ENCODE measurements at regions not wholly inside any gene's neighbourhood (a gene's known extent, or its start where the extent isn't known, plus 50 kb on each side); places are given as distances from the start of the nearest gene placed in this dataset.
"Not testable (repeated sequence)": the region's sequence is repeated elsewhere in the genome, so short reads cannot be mapped to it uniquely, and the experiment has no call there.

GRCh38 chr6:81969011-81969410 lies 216.5 kb upstream of the TENT5A start:
- in situ Hi-C loops (cut with MboI; ENCODE audit: low pct_unique_long_range_greater_than_20kb, low sequenced_read_pairs, unreplicated experiment) = no loop called here
- no peak for DNase-seq (ENCODE audit: low spot score)
- TF ChIP-seq, protein P1, sequence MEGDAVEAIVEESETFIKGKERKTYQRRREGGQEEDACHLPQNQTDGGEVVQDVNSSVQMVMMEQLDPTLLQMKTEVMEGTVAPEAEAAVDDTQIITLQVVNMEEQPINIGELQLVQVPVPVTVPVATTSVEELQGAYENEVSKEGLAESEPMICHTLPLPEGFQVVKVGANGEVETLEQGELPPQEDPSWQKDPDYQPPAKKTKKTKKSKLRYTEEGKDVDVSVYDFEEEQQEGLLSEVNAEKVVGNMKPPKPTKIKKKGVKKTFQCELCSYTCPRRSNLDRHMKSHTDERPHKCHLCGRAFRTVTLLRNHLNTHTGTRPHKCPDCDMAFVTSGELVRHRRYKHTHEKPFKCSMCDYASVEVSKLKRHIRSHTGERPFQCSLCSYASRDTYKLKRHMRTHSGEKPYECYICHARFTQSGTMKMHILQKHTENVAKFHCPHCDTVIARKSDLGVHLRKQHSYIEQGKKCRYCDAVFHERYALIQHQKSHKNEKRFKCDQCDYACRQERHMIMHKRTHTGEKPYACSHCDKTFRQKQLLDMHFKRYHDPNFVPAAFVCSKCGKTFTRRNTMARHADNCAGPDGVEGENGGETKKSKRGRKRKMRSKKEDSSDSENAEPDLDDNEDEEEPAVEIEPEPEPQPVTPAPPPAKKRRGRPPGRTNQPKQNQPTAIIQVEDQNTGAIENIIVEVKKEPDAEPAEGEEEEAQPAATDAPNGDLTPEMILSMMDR (IDR thresholded peaks at IDR 0.05; ENCODE audit: extremely low read depth, insufficient read depth, missing control alignments) = no peak

- no peak for DNase-seq (ENCODE audit: low spot score)
- in situ Hi-C loops (cut with MboI; ENCODE audit: low pct_unique_long_range_greater_than_20kb, low sequenced_read_pairs, unreplicated experiment) = no loop called here
- TF ChIP-seq, protein P1 (IDR thresholded peaks at IDR 0.05; ENCODE audit: extremely low read depth, insufficient read depth, missing control alignments) = no peak
Measured at GRCh38 chr6:81966968-81967367, 214.5 kb upstream of the TENT5A start.

DNA sequence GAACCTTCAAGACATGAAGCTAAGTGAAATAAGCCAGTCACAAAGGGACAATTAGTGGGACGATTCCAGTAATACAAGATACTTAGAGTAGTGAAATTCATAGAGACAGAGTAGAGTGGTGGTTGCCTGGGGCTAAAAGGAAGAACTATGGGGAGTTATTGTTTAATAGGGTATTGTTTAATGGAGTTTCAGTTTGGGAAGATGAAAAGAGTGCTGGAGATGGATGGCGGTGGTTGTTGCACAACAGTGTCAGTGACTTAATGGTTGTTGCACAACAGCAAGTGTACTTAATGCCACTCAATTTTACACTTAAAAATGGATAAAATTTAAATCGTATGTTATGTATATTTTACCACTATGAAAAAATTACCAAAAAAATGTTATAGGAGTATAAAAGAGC lies 209.7 kb upstream of the TENT5A start:
- no peak for DNase-seq (ENCODE audit: low spot score)
- in situ Hi-C loops (cut with MboI; ENCODE audit: low pct_unique_long_range_greater_than_20kb, low sequenced_read_pairs, unreplicated experiment) = no loop called here
- TF ChIP-seq, protein P1 (IDR thresholded peaks at IDR 0.05; ENCODE audit: extremely low read depth, insufficient read depth, missing control alignments) = no peak

GRCh38 chr6:81950877-81951276 lies 198.4 kb upstream of the TENT5A start:
- TF ChIP-seq, protein P1 (IDR thresholded peaks at IDR 0.05; ENCODE audit: extremely low read depth, insufficient read depth, missing control alignments) = no peak
- in situ Hi-C loops (cut with MboI; ENCODE audit: low pct_unique_long_range_greater_than_20kb, low sequenced_read_pairs, unreplicated experiment) = no loop called here
- DNase-seq (ENCODE audit: low spot score) = no peak

GRCh38 chr6:81948861-81949260 lies 196.4 kb upstream of the TENT5A start:
- DNase-seq (ENCODE audit: low spot score) = no peak
- TF ChIP-seq, protein P1 (IDR thresholded peaks at IDR 0.05; ENCODE audit: extremely low read depth, insufficient read depth, missing control alignments) = no peak
- in situ Hi-C loops (cut with MboI; ENCODE audit: low pct_unique_long_range_greater_than_20kb, low sequenced_read_pairs, unreplicated experiment) = no loop called here

DNA sequence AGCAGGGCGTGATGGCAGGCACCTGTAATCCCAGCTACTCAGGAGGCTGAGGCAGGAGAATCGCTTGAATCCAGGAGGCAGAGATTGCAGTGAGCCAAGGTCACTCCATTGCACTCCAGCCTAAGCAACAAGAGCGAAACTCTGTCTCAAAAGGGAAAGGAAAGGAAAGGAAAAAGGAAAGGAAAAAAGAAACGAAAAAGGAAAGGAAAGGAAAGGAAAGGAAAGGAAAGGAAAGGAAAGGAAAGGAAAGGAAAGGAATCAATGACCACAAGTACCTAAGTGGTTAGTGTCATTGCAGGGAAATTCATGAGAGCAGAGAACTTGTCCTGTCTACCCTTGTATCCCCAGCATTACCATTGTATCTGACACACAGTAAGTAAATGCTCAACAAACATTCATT lies 195.7 kb upstream of the TENT5A start:
- DNase-seq (ENCODE audit: low spot score); in situ Hi-C loops (cut with MboI; ENCODE audit: low pct_unique_long_range_greater_than_20kb, low sequenced_read_pairs, unreplicated experiment): not testable (repeated sequence)

DNA sequence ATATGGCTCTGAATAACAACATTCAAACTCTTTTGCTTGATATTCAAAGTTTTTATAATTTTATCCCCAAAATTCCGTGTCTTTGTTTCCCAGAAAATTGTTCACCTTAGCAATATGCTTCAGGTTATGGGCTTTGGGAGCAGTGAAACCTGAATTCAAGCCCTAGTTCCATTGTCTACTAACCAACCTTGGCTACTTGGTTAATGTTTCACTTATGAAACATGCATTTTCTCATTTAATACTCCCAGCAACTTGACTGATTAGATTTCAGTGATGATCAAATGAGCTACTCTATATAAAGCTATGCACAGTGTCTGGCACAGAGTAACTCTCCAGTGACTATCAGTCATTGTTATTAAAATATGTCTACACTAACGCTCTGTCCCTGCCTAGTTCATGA lies 192.2 kb upstream of the TENT5A start:
- no peak for DNase-seq (ENCODE audit: low spot score)
- TF ChIP-seq, protein P1 (IDR thresholded peaks at IDR 0.05; ENCODE audit: extremely low read depth, insufficient read depth, missing control alignments) = no peak
- in situ Hi-C loops (cut with MboI; ENCODE audit: low pct_unique_long_range_greater_than_20kb, low sequenced_read_pairs, unreplicated experiment) = no loop called here

DNA sequence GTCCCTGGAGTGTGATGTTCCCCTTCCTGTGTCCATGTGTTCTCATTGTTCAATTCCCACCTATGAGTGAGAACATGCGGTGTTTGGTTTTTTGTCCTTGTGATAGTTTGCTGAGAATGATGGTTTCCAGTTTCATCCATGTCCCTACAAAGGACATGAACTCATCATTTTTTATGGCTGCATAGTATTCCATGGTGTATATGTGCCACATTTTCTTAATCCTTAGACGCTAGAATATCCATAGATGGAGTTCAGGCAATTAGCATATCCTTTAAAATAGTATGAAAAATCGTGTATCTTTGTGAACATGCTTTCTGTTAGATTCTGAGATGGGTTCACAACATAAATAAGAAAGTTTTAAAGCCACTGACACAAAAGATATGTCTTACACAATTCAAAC lies 190.4 kb upstream of the TENT5A start:
- DNase-seq (ENCODE audit: low spot score); in situ Hi-C loops (cut with MboI; ENCODE audit: low pct_unique_long_range_greater_than_20kb, low sequenced_read_pairs, unreplicated experiment): not testable (repeated sequence)
